ENCODE measurements at regions not wholly inside any gene's neighbourhood (a gene's known extent, or its start where the extent isn't known, plus 50 kb on each side); places are given as distances from the start of the nearest gene placed in this dataset.

DNA sequence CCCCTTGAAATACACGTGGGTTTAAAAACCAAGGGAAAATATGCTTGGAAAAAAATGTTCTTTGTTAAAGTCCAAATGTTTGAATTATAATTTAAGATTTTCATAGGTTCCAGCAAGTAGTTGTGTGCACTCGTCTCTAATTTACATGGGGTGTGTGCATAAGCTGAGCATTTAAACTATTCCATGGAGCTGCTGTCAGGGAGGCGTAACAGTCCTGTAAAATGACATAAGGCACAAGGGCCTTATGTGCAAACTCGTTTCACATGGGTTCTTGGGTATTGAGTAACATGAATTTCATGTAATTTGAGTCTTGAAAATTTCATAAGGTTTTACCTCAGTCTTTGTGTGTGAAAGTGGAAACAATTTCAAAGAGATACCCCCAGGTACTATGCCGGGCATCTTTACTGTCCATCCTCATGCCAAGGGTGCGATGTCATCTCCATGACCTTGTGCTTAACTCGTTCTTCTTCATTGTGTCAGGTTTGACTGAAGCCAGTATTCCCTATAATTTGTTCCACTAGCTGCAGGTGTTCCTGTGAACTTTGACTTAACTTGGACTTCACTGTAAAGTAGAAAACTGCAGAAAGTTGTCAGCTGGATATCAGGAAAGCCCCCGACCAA, 359.3 kb downstream of the SH3GL2 start:
- 71 to 73% methylated on average over 8 of the region's 8 CpGs for WGBS, 2 donors
- no peaks in the 10 kb centered on the region for H3K27me3 ChIP-seq
- no peaks in the 10 kb centered on the region for H3K4me1 ChIP-seq
- TF ChIP-seq, protein P1, sequence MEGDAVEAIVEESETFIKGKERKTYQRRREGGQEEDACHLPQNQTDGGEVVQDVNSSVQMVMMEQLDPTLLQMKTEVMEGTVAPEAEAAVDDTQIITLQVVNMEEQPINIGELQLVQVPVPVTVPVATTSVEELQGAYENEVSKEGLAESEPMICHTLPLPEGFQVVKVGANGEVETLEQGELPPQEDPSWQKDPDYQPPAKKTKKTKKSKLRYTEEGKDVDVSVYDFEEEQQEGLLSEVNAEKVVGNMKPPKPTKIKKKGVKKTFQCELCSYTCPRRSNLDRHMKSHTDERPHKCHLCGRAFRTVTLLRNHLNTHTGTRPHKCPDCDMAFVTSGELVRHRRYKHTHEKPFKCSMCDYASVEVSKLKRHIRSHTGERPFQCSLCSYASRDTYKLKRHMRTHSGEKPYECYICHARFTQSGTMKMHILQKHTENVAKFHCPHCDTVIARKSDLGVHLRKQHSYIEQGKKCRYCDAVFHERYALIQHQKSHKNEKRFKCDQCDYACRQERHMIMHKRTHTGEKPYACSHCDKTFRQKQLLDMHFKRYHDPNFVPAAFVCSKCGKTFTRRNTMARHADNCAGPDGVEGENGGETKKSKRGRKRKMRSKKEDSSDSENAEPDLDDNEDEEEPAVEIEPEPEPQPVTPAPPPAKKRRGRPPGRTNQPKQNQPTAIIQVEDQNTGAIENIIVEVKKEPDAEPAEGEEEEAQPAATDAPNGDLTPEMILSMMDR (IDR thresholded peaks at IDR 0.05) = no peak
- ATAC-seq (no peak), DNase-seq (no peak)
- H3K36me3 ChIP-seq = no peaks in the 10 kb centered on the region
- intact Hi-C loops (cut with DNase I) = no loop called here
- no peak overlapping the region for H3K27ac ChIP-seq
- H3K9me3 ChIP-seq = peaks cover 0 to 4% (median 0%) of the 10 kb centered on the region in 11 donors
- no peak overlapping the region for H3K4me3 ChIP-seq

DNA sequence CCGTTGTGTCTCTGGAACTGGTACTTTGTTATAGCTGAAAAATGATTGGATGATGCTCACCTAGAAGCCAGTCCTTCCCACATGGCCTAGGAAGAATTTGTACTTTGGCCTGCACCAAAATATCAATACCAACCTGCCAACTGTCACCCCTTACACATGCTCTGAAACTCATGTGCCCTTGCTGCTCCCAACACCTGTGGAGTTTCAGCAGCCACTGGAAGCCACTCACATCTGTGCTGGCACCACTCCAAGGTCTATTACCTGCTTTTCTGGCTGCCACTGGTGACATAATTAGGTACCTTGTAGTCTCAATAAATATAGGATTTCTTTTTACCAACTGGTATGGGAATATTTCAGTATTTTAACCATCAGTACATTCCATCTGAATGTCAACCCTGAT, 363.6 kb downstream of the SH3GL2 start:
- H3K4me1 ChIP-seq = no peaks in the 10 kb centered on the region
- H3K4me3 ChIP-seq = no peak overlapping the region
- TF ChIP-seq, protein P1 (IDR thresholded peaks at IDR 0.05) = no peak
- DNase-seq (no peak), ATAC-seq (no peak)
- H3K27ac ChIP-seq = no peak overlapping the region
- H3K27me3 ChIP-seq = no peaks in the 10 kb centered on the region
- 82 to 95% methylated on average over 1 of the region's 1 CpG for WGBS, 2 donors
- H3K9me3 ChIP-seq = peaks cover 0 to 10% (median 0%) of the 10 kb centered on the region in 11 donors
- intact Hi-C loops (cut with DNase I) = no loop called here
- no peaks in the 10 kb centered on the region for H3K36me3 ChIP-seq

DNA sequence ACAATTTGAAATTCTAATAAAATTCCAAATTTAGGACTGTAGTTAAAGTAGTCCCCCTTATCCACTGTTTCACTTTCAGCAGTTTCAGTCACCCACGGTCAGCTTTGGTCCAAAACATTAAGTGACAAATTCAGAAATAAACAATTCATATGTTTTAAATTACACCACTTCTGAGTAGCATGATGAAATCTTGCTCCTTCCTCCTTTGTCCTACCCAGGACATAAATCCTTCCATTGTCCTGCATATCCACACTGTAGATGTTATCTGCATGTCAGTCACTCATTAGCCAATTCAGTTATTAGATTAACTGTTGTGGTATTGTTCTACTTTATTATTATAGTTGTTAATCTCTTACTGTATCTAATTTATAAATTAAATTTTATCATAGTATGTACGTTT, 376.5 kb downstream of the SH3GL2 start:
- 76 to 88% methylated on average over 2 of the region's 2 CpGs for WGBS, 2 donors
- no peaks in the 10 kb centered on the region for H3K27me3 ChIP-seq

DNA sequence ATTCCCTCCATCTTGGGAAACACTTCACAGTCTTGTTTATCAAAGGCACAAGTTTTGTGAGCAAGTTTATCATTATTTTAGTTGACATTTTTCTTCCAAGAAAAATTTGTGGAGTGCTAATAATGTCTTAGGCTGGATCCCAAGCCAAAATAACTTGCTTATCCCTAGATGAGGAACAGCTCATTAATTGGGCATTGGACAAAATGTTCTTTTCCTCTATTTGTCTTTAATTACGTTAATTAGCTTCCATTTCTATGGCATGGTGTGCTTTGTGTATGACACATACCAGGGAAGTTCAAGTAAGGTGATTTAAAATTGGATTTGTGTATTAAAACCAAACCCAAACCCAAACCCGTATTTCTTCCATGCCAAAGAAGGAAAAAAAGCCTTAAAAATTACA, 379.5 kb downstream of the SH3GL2 start:
- peaks cover 0 to 8% (median 0%) of the 10 kb centered on the region in 9 donors for H3K4me1 ChIP-seq
- no peaks in the 10 kb centered on the region for H3K9me3 ChIP-seq
- no peaks in the 10 kb centered on the region for H3K27me3 ChIP-seq
- H3K4me3 ChIP-seq = no peak overlapping the region
- ATAC-seq (no peak), DNase-seq (no peak)
- TF ChIP-seq, protein P1 (IDR thresholded peaks at IDR 0.05) = no peak
- no peaks in the 10 kb centered on the region for H3K36me3 ChIP-seq
- no peak overlapping the region for H3K27ac ChIP-seq
- WGBS, 2 donors = 74 to 77% methylated on average over 2 of the region's 2 CpGs
- intact Hi-C loops (cut with DNase I) = no loop called here

More for the DNA sequence above, 376.5 kb downstream of the SH3GL2 start:
- Histone ChIP-seq H3K36me3 (no peaks in the 10 kb centered on the region), H3K4me1 (no peaks in the 10 kb centered on the region), H3K9me3 (no peaks in the 10 kb centered on the region), H3K4me3 (no peak overlapping the region), H3K27ac (no peak overlapping the region)
- ATAC-seq = no peak
- DNase-seq = no peak
- intact Hi-C loops (cut with DNase I) = no loop called here
- TF ChIP-seq, protein P1 (IDR thresholded peaks at IDR 0.05) = no peak
